Omental fat pad (tissue), 3 donors: ENCODE measurements at regions not wholly inside any gene's neighbourhood (a gene's known extent, or its start where the extent isn't known, plus 50 kb on each side); places are given as distances from the start of the nearest gene placed in this dataset.

Source experiments
- ATAC-seq: fragments of 150-250 bp; one replicate; pipeline ENCODE4 v1.9.1; 2016; ENCODE audit warnings: mild to moderate bottlenecking, moderate library complexity; ENCODE audit not compliant: low FRiP score
- DNase-seq: peaks from one replicate; pipeline ENCODE4 v3.0.0-alpha.2; 2019; ENCODE audit warnings: low spot score
- CTCF ChIP-seq, 3 donors: fragments of 450-650 bp; IDR thresholded peaks; one replicate each; pipeline ENCODE4 v1.5.1; 2016 to 2017; ENCODE audit warnings: antibody characterized with exemption in 3 of 3, mild to moderate bottlenecking in 3 of 3, moderate library complexity in 2 of 3

- peak in 1 of 3 donors; percentile 60 for TF ChIP-seq CTCF (IDR thresholded peaks at IDR 0.05)
- peak; percentile 90 for ATAC-seq
- no peak for DNase-seq
Measured at GRCh38 chr14:53306267-53306721, 153.2 kb upstream of the DDHD1 start.

GRCh38 chr14:53304726-53305381 is 151.7 kb upstream of the DDHD1 start:
- DNase-seq (no peak), ATAC-seq (no peak)
- no peak for TF ChIP-seq CTCF (IDR thresholded peaks at IDR 0.05)

GRCh38 chr14:53295985-53296582 is 143.0 kb upstream of the DDHD1 start:
- TF ChIP-seq CTCF (IDR thresholded peaks at IDR 0.05) = peak in 1 of 3 donors; percentile 5
- ATAC-seq (no peak), DNase-seq (no peak)

- TF ChIP-seq CTCF (IDR thresholded peaks at IDR 0.05) = no peak
- ATAC-seq (no peak), DNase-seq (no peak)
Measured at GRCh38 chr14:53295372-53295771, 142.2 kb upstream of the DDHD1 start.

GRCh38 chr14:53286301-53286700 is 133.2 kb upstream of the DDHD1 start:
- TF ChIP-seq CTCF (IDR thresholded peaks at IDR 0.05) = no peak

GRCh38 chr14:53285821-53286220 is 132.7 kb upstream of the DDHD1 start:
- no peak for TF ChIP-seq CTCF (IDR thresholded peaks at IDR 0.05)
- DNase-seq = no peak
- no peak for ATAC-seq

More at GRCh38 chr14:53286301-53286700, 133.2 kb upstream of the DDHD1 start:
- DNase-seq (no peak), ATAC-seq (no peak)

- DNase-seq (no peak), ATAC-seq (no peak)
- TF ChIP-seq CTCF (IDR thresholded peaks at IDR 0.05) = no peak
Measured at GRCh38 chr14:53285064-53285463, 131.9 kb upstream of the DDHD1 start.
